ENCODE measurements at regions not wholly inside any gene's neighbourhood (a gene's known extent, or its start where the extent isn't known, plus 50 kb on each side); places are given as distances from the start of the nearest gene placed in this dataset.

- H3K4me3 ChIP-seq (replicated peaks in 1 of 3): no peak overlapping the region
- WGBS, 2 donors: 87 to 92% methylated on average over 4 of the region's 4 CpGs
- intact Hi-C loops (cut with DNase I): loop anchor here (10.0 kb wide), 1 partner anchor 521 kb away; no protein-coding TSS in a partner anchor
- H3K36me3 ChIP-seq: no peaks in the 10 kb centered on the region
- H3K27ac ChIP-seq: no peak overlapping the region
- no peak for TF ChIP-seq POLR2A (IDR thresholded peaks at IDR 0.05)
- TF ChIP-seq, protein P1, sequence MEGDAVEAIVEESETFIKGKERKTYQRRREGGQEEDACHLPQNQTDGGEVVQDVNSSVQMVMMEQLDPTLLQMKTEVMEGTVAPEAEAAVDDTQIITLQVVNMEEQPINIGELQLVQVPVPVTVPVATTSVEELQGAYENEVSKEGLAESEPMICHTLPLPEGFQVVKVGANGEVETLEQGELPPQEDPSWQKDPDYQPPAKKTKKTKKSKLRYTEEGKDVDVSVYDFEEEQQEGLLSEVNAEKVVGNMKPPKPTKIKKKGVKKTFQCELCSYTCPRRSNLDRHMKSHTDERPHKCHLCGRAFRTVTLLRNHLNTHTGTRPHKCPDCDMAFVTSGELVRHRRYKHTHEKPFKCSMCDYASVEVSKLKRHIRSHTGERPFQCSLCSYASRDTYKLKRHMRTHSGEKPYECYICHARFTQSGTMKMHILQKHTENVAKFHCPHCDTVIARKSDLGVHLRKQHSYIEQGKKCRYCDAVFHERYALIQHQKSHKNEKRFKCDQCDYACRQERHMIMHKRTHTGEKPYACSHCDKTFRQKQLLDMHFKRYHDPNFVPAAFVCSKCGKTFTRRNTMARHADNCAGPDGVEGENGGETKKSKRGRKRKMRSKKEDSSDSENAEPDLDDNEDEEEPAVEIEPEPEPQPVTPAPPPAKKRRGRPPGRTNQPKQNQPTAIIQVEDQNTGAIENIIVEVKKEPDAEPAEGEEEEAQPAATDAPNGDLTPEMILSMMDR (IDR thresholded peaks at IDR 0.05): no peak
- DNase-seq: no peak
- H3K4me1 ChIP-seq: no peaks in the 10 kb centered on the region
- no peaks in the 10 kb centered on the region for H3K27me3 ChIP-seq
- H3K9me3 ChIP-seq: no peaks in the 10 kb centered on the region
Observed at GRCh38 chr5:158174026-158174425, 315.1 kb upstream of the CLINT1 start.

- Histone ChIP-seq H3K4me3 (replicated peaks in 1 of 3) (no peak overlapping the region), H3K27me3 (no peaks in the 10 kb centered on the region), H3K36me3 (no peaks in the 10 kb centered on the region), H3K4me1 (no peaks in the 10 kb centered on the region), H3K27ac (no peak overlapping the region), H3K9me3 (no peaks in the 10 kb centered on the region)
- TF ChIP-seq, protein P1 (IDR thresholded peaks at IDR 0.05): no peak
- TF ChIP-seq POLR2A (IDR thresholded peaks at IDR 0.05): no peak
- DNase-seq: no peak
- intact Hi-C loops (cut with DNase I): loop anchor here (10.0 kb wide), 1 partner anchor 523 kb away; no protein-coding TSS in a partner anchor
- WGBS, 2 donors: 88 to 97% methylated on average over 2 of the region's 2 CpGs
Observed at GRCh38 chr5:158172005-158172404, 313.1 kb upstream of the CLINT1 start.

GRCh38 chr5:158170534-158170933 is 311.6 kb upstream of the CLINT1 start:
- no peaks in the 10 kb centered on the region for H3K36me3 ChIP-seq
- H3K4me1 ChIP-seq: no peaks in the 10 kb centered on the region
- WGBS, 2 donors: 91 to 95% methylated on average over 2 of the region's 2 CpGs
- no peaks in the 10 kb centered on the region for H3K27me3 ChIP-seq
- TF ChIP-seq, protein P1 (IDR thresholded peaks at IDR 0.05): no peak
- no peak for TF ChIP-seq POLR2A (IDR thresholded peaks at IDR 0.05)
- no peak overlapping the region for H3K4me3 ChIP-seq (replicated peaks in 1 of 3)
- DNase-seq: no peak
- no peaks in the 10 kb centered on the region for H3K9me3 ChIP-seq
- intact Hi-C loops (cut with DNase I): loop anchor here (10.0 kb wide), 1 partner anchor 524 kb away; no protein-coding TSS in a partner anchor
- no peak overlapping the region for H3K27ac ChIP-seq

GRCh38 chr5:158170060-158170459 is 311.1 kb upstream of the CLINT1 start:
- H3K36me3 ChIP-seq: no peaks in the 10 kb centered on the region
- H3K27ac ChIP-seq: no peak overlapping the region
- intact Hi-C loops (cut with DNase I): loop anchor here (10.0 kb wide), 1 partner anchor 525 kb away; no protein-coding TSS in a partner anchor
- no peak for TF ChIP-seq POLR2A (IDR thresholded peaks at IDR 0.05)
- TF ChIP-seq, protein P1 (IDR thresholded peaks at IDR 0.05): no peak
- no peaks in the 10 kb centered on the region for H3K4me1 ChIP-seq
- 74 to 77% methylated on average over 3 of the region's 3 CpGs for WGBS, 2 donors
- DNase-seq: no peak
- no peaks in the 10 kb centered on the region for H3K9me3 ChIP-seq
- no peak overlapping the region for H3K4me3 ChIP-seq (replicated peaks in 1 of 3)
- H3K27me3 ChIP-seq: no peaks in the 10 kb centered on the region

DNA sequence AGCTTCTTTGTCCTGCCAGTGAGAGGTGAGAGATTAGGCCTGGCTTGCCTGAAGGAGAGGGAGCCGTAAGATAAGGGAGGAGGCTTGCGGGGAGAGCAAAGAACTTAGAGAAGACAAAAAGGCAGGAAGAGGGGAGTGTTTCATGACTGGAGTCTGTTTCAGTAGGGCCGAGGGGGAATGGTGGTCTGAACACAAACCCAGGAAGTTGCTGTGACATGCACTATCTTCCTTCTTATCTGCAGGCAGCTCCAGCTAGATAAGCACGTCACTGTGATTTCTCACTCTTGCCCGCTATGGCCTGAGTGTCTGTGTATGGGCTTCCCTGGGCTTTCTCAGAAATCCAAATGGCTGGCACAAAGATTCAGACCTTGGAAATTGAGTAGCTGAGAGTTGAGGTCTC is 307.5 kb upstream of the CLINT1 start:
- TF ChIP-seq, protein P1 (IDR thresholded peaks at IDR 0.05): no peak
- TF ChIP-seq POLR2A (IDR thresholded peaks at IDR 0.05): no peak
- Histone ChIP-seq H3K4me1 (no peaks in the 10 kb centered on the region), H3K9me3 (no peaks in the 10 kb centered on the region)

More for the DNA sequence above, 307.5 kb upstream of the CLINT1 start:
- H3K36me3 ChIP-seq: no peaks in the 10 kb centered on the region
- H3K4me3 ChIP-seq (replicated peaks in 1 of 3): no peak overlapping the region
- intact Hi-C loops (cut with DNase I): no loop called here
- WGBS, 2 donors: 76 to 77% methylated on average over 5 of the region's 5 CpGs
- no peaks in the 10 kb centered on the region for H3K27me3 ChIP-seq
- DNase-seq: no peak
- H3K27ac ChIP-seq: no peak overlapping the region

All from thyroid gland (tissue), 4 donors.